ENCODE measurements at regions not wholly inside any gene's neighbourhood (a gene's known extent, or its start where the extent isn't known, plus 50 kb on each side); places are given as distances from the start of the nearest gene placed in this dataset.

GRCh38 chr5:172579403-172579990 lies 61.6 kb upstream of the NEURL1B start:
- TF ChIP-seq CTCF (IDR thresholded peaks at IDR 0.05; ENCODE audit: control extremely low read depth in 1 of 3, insufficient read depth in 1 of 3, low read depth in 1 of 3, low read length in 3 of 3) (no peak), CHD2 (IDR thresholded peaks at IDR 0.05; ENCODE audit: low read length) (no peak), POLR2A (IDR thresholded peaks at IDR 0.05; ENCODE audit: control extremely low read depth in 1 of 2, low read depth in 2 of 2, low read length in 2 of 2) (no peak), KDM5A (IDR thresholded peaks at IDR 0.05; ENCODE audit: low read length) (no peak), JUN (IDR thresholded peaks at IDR 0.05; ENCODE audit: low read depth, low read length) (no peak), SUZ12 (IDR thresholded peaks at IDR 0.05; ENCODE audit: low read length) (no peak), CEBPB (IDR thresholded peaks at IDR 0.05; ENCODE audit: low read depth, low read length) (no peak), EZH2 (IDR thresholded peaks at IDR 0.05; ENCODE audit: low read depth, low read length, severe bottlenecking) (no peak), EP300 (IDR thresholded peaks at IDR 0.05; ENCODE audit: borderline replicate concordance in 1 of 2, low read depth in 2 of 2, low read length in 2 of 2) (no peak)

Measured in H1 (cell line).